Stimulated activated naive CD8-positive, alpha-beta T cell treated with anti-CD3 and anti-CD28 coated beads, Interleukin-15, Interleukin-2, amounts not matched to agents 100 U/mL and 50 U/mL, for 24 hours (primary cell): ENCODE measurements at regions not wholly inside any gene's neighbourhood (a gene's known extent, or its start where the extent isn't known, plus 50 kb on each side); places are given as distances from the start of the nearest gene placed in this dataset.
"Not testable (repeated sequence)": the region's sequence is repeated elsewhere in the genome, so short reads cannot be mapped to it uniquely, and the experiment has no call there.

Source experiments
- ATAC-seq: fragments of 150-1000 bp; cut with Tn5 transposase; one replicate; pipeline ENCODE4 v1.10.0; 2021
- DNase-seq: peaks from one replicate; pipeline ENCODE4 v3.0.0; 2021

DNA sequence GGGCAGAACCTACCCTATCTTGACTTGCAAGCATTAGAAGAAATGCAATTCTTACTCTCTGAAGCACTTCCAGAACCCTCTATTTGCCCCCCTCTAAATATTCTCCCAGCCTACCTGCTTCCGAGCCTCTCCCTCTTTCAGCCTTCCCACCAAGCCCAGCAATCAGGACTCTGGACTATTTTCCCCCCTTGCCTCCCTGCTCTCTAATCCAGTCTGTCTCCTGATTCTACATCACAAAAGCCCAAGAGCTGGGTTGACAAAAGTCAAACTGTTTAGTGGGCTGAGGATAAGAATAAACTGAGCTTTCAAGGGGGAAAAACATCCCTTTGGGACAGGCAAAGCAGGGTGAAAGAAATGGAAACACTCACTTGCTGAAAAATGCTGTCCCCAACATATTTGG is 123.2 kb upstream of the KIF2A start:
- ATAC-seq = no peak
- no peak for DNase-seq

GRCh38 chr5:62183727-62184126 is 122.3 kb upstream of the KIF2A start:
- ATAC-seq (no peak), DNase-seq (no peak)

DNA sequence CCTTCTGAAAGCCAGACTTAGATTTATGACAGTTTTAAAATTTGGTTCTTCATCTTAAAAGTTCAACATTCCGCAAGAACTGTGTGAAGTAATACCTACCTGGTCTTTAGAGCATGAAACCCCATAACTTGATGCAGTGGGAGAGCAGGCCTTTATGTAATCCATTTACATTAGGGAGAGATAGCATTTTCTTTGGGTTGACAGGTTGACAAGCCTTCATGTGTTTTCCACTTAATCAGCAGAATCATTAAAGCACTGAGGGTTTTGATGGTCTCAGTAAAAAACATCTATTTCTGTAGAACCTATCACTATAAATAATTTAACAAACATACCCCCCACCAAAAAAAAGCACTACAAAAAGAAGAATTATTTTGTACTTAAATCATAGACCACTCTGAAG is 121.6 kb upstream of the KIF2A start:
- ATAC-seq (no peak), DNase-seq (no peak)

DNA sequence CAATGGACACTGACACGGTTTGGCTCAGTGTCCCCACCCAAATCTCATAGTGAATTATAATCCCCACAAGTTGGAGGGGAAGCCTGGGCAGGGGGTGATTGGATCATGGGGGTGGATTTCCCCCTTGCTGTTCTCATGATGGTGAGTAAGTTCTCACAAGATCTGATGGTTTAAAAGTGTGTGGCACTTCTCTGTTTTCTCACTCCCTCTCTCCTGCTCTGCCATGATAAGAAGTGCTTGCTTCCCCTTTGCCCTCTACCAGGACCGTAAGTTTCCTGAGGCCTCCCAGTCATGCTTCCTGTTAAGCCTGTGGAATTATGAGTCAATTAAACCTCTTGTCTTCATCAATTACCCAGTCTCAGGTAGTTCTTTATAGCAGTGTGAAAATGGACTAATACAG is 115.8 kb upstream of the KIF2A start:
- ATAC-seq (no peak), DNase-seq (no peak)

GRCh38 chr5:62190931-62191330 is 115.1 kb upstream of the KIF2A start:
- no peak for DNase-seq
- ATAC-seq = no peak

- DNase-seq = no peak
- ATAC-seq = no peak
Measured at GRCh38 chr5:62192958-62193357, 113.0 kb upstream of the KIF2A start.

- not testable (repeated sequence) for ATAC-seq, DNase-seq
Measured at GRCh38 chr5:62196532-62196931, 109.5 kb upstream of the KIF2A start.

DNA sequence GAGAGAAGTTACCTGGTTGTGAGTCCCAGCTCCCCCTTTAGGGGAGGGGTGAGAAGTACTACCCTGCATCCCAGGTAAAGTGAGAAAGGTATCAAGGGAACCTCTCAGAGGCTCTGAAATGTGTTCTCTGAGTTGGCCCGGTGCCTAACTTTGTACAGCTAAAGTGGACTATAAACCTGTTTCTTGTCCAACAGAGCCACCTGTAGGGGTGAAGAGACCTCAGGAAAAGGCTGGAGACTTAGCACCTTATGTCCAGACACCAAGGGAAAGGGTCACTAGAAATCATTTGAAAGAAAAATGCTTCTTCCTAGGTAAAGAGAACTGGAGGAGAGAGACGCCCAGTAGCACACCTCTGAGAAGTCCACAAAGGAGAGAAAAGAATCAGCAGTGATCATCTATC is 108.3 kb upstream of the KIF2A start:
- ATAC-seq = no peak
- DNase-seq = no peak

DNA sequence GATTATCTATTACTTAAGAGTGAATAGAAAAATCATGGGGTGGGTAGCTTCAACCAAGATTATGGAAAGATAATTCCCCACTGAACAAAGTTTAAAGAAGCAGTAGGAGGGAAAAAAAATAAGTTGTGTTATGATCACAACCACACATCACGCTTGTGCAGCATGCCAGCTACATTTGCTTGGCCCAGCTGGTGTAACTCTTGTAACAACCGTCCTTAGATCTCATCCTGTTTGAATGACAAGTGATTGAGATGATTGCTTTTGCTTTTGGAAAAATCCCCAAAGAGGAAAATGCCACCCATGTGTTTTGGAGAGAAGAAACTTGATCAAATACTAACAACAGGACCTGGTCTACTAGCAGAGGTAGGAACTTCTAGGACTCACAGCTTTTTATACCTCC is 107.6 kb upstream of the KIF2A start:
- ATAC-seq (no peak), DNase-seq (no peak)

DNA sequence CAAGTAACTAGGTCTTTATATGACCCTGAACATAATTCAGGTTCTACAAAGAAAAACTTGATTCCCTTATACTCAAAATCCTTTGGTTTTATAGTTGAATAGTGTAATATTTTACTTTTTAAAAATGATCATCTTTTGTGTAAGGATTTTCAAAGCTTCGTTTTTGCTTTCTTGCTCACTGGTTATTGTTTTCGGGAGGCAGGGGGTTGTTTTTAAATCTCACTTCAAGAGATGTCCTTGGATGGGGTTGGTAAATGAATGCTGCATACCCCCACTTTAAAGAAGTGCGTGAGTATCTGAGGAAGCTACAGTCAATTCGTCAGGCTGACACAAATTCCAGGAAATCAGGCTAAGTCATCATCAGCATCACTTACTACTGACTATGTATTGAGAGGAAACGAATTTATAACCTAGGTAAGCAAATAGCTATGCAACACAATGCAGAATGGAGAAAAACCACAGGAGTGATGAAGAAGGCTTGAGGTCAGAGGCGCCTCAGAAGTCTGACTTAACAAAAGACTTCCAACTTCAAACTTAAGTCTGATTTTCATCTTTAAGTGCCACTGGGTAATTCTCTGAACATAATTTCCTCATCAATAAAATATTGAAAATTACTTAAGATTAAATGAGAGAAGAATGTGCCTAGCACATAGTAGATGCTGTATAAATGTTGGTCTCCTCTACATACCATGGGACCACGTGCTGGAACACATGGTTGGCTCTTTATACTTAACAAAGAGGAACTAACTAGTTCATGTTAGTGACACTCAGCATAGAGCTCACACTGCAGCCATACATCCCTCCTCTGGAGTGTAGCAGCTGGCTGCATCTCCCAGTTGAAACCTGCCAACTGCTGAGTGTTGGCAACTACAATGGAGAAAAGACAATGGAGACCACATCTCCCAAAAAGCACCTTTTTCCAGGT is 106.0 kb upstream of the KIF2A start:
- ATAC-seq (peak; percentile 71), DNase-seq (no peak)

GRCh38 chr5:62206150-62206829 is 99.7 kb upstream of the KIF2A start:
- ATAC-seq (no peak), DNase-seq (no peak)

GRCh38 chr5:62208218-62208852 is 97.7 kb upstream of the KIF2A start:
- no peak for DNase-seq
- ATAC-seq = no peak

DNA sequence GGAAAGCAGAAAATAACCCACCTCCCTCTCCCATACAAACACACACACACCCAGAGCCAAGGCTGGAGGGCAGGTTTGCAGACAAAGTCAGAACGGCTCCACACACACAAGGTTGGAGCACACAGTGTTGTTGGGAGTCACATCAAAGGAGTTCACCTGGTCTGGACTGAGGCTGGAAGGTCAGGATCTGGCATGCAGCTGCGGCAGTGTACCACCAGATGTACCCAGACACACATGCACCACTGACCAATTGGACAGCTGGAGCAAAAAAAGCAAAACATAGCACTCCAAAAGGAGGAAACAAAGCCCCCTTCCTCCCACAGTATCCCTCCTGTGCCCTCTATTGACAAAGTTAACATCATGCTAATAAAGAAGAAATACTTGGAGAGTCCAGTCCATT is 94.6 kb upstream of the KIF2A start:
- no peak for ATAC-seq
- no peak for DNase-seq

DNA sequence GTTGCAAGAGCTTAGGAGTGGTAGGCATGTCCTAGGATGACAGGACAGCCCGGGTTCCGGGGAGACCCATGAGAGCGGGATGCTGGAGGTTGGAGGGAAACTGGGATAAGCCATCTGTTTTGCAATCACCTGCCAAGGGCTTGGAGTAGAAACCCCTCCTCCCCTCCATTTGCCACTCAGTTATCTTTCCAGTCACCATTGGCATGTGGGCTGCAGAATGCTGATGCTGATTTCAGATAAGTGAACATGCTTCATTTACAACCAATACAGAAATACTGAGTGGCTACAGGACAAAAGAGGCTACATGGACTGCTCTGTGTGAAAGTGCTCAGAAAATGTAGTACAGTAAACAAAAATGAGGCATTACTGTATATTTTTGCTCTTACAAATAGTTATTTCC is 93.4 kb upstream of the KIF2A start:
- ATAC-seq = no peak

GRCh38 chr5:62214701-62215100 is 91.3 kb upstream of the KIF2A start:
- no peak for DNase-seq
- no peak for ATAC-seq

More for the DNA sequence above, 93.4 kb upstream of the KIF2A start:
- DNase-seq = no peak

GRCh38 chr5:62216603-62217002 is 89.4 kb upstream of the KIF2A start:
- not testable (repeated sequence) for ATAC-seq, DNase-seq

DNA sequence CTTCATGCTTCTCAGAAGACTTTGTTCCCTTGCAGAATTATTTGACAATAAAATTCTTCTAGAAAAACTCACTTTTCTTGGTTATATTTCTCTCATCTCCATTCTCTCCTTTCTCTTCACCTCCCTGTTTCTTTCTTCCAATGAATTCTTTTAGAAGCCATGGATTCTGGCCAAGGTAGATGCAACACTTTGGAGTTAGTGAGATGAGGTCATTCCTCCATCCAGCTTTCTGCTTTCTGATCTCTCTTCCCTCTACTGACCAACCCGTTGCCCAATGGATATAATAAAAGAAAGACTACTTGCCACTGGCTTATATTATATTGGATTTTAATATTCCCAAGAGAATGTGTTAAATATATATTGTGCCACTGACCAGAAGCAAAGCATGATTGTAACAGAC is 88.9 kb upstream of the KIF2A start:
- DNase-seq, ATAC-seq: not testable (repeated sequence)

DNA sequence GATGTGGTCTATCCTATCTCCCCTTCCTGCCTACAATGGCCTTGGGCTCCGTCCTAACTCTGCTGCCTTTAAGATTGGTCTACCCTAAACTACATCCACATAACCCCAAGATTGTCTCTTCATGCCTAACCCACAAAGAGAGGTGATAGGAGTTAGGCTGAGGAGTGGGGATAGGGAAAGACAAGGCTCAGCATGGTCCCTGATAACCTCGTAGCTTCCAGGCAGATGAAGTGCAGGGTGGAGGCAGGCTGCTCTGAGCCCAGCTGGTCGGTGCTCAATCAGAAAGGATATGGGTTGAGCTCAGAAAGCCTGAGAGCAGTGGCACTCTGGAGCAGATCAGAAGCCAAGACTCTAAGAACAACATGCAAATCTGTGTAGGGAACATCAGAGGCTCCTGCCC is 87.1 kb upstream of the KIF2A start:
- ATAC-seq, DNase-seq: not testable (repeated sequence)

DNA sequence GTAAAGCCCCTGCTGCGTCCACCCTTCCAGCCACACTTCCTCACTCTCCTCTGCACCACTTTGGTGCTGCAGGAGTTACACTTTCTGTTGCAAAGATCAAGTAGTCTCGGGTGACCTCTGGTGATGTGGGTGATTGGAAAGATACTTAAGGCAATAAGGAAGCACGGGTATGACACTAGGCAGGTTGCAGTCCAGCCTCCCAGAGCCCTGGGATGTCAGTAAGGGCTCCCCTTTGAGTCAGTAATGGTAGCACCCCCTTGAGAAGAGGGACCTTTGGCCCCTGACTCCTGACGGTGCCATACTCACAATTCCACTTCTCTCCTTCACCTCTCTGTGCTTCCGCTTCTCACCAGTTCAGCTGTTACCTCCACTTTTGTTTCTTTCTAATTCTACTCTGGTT is 84.1 kb upstream of the KIF2A start:
- not testable (repeated sequence) for DNase-seq, ATAC-seq

- not testable (repeated sequence) for ATAC-seq, DNase-seq
Measured at GRCh38 chr5:62222305-62222704, 83.7 kb upstream of the KIF2A start.

DNA sequence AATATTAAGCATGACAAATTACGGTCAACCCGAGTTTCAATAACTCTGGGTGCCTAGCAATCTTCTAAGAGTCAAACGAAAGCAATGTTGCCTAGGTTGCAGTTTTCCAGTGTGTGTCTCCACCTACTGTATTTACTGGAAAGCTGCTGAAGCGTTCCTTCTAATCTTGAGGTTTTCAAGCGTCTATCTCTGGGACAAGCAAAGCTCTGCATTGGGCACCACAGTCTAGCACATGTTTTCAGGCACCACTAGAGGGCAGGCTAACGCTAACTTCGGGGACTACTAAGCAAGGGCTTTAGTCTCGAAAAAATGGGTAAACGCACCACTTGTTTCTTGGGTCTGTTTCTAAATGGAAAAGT is 82.7 kb upstream of the KIF2A start:
- ATAC-seq (peak; percentile 95), DNase-seq (peak; percentile 77)

GRCh38 chr5:62224987-62225601 is 80.9 kb upstream of the KIF2A start:
- ATAC-seq, DNase-seq: not testable (repeated sequence)
